OCI-LY1 (cell line): ENCODE measurements at regions not wholly inside any gene's neighbourhood (a gene's known extent, or its start where the extent isn't known, plus 50 kb on each side); places are given as distances from the start of the nearest gene placed in this dataset.

Source experiments
- CTCF ChIP-seq: fragments of 200-600 bp; sonication (generic), shearing (Covaris generic); IDR thresholded peaks from 2 replicates; pipeline ENCODE4 v1.5.1; 2017; ENCODE audit warnings: mild to moderate bottlenecking, antibody characterized with exemption, low read length, moderate library complexity, mixed read lengths
- EZH2 ChIP-seq: fragments of 200-600 bp; sonication (generic), shearing (Covaris generic); IDR thresholded peaks from 2 replicates; pipeline ENCODE4 v1.8.0; 2017; ENCODE audit warnings: borderline replicate concordance, mixed run types, mild to moderate bottlenecking, antibody characterized with exemption, low read length, moderate library complexity, mixed read lengths

- no peak for TF ChIP-seq CTCF
- TF ChIP-seq EZH2, result no peak
Observed at GRCh38 chr11:89583580-89583979, 92.4 kb upstream of the NOX4 start.
